ENCODE measurements at regions not wholly inside any gene's neighbourhood (a gene's known extent, or its start where the extent isn't known, plus 50 kb on each side); places are given as distances from the start of the nearest gene placed in this dataset.

DNA sequence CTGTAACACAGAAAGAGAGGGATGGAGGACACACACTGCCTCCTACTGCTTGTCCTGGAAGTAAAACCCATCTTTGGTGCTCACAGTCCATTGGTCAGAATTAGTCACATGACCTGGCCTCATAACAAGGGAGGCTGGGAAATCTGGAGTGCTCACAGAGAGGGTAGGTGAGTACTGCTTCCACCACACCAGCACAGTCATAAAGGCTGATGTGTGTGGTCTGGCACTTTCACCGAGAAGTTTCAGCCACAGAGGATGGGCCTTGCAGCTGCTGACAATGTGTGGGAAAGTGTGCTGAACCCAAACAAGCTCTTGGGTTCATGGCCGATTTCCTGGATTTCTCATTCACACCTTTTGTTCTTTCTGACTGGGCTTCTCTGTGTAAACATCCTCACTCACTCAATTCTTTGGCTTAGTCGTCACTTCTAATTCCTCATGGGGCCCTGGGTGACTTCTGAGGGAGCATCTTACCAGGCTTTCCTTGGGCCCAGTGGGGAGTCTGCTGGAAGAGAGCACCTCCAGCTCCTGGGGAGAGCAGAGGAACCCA, 100.7 kb downstream of the ASB7 start:
- DNase-seq (ENCODE audit: low read depth): no peak

DNA sequence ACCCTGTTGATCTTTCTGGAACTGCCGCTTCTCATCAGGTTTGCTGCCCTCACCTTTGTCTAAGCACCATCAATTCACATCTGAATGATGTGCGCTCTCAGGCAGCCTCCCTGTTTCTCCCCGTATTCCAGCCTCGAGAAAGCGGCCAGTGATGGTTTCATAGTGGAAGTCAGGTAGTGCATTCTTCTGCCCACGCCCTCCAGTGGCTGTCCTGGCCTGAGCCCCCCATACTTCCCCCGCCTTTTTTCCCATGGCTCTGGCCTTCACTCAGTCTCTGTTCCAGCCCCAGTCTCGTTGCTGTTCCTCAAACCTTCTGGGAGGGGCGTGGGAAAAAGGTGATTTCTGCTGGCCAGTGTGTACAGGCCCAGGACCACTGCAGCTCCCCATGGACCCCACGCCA, 101.3 kb downstream of the ASB7 start:
- no peak for DNase-seq (ENCODE audit: low read depth)

DNA sequence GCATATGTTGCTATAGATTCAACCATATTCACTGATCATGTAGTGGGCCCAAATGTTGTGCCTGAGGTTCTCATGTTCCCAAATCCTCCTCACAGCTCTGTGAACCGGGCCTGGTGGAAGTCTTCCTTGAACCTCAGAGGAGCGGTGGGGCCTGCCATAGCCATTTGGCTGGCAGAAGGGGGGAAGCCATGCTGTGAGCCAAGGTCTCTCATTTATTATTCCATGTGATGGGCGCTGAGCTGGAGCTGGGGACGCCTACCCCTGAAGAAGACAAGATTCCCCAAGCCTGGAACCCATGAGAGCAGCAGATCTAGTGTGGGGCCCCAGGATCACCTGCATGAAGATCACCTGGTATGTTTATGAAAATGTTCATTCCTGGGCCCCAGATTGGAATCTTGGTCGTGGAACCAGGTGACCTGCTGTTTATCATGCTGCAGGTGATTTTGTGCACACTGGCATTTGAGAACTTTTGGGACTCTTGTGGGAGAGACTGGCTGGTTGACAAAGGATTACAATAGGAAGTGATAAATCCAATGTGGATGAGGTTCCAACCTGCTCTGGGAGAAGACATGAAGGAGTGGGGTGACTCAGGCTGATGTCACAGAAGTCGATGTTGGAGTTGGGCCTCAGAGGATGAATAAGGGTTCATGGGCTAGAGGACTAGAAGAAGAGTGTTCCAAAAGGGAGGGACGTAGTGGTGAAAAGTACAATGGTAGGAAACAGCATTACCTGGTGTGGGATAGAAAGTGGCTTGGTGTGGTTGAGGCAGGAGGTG, 102.1 kb downstream of the ASB7 start:
- DNase-seq (ENCODE audit: low read depth): peak; percentile 89

DNA sequence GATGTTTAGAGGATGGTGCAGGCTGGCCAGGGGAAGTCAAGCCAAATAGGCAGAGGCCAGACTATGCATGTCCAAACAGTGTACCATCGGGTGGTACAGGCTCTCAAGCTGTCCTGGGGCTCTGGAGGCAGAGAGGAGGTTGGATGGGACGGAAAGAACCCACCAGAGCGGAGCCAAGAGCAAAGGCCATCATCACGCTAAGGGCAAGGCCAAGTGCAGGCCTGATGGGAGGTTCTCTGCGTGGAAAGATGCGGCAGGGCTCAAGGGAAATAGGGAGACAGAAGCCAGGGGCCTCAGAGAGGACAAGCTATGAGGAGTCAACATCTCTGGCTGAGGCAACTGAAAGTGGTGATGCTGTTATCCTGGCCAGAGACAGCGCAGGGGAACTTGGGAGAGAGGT, 102.7 kb downstream of the ASB7 start:
- no peak for DNase-seq (ENCODE audit: low read depth)

DNA sequence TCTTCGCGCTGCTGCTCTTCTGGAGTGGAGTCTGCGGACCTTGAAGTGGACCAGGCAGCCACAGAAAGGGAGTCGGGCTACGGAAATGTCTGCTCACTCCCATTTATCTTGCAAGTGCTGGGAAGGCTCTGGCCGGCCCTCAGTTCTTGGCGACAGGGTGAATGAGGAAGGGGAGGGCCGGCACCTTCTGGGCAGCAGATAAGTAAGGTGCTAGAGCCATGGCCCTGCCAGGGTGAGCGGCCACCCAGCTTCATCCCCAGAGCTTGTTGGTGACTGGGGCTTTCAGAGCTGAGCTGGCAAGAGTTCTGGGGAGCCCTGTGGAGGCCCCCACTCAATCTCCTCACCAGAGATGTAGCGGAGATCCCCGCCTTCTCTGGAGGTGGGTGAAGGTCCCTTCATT, 103.5 kb downstream of the ASB7 start:
- no peak for DNase-seq (ENCODE audit: low read depth)

DNA sequence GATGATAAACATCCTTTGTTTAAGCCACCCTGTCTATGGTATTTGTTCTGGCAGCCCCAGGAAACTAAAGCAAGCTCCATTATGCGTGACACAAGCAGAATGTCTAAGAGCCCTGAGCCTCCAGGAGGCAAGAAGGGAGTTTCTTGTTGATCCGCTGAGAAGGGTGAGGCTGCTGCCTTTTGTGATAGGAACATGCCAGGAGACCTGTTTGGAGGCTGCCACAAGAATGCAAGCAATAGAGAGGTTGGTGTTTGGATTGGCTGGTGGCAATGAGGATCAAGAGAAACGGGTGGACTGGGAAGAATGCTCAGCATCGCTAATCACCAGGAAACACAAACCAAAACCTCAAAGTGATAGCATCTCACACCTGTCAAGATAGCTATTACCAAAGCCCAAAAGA, 104.8 kb downstream of the ASB7 start:
- DNase-seq (ENCODE audit: low read depth): no peak

DNA sequence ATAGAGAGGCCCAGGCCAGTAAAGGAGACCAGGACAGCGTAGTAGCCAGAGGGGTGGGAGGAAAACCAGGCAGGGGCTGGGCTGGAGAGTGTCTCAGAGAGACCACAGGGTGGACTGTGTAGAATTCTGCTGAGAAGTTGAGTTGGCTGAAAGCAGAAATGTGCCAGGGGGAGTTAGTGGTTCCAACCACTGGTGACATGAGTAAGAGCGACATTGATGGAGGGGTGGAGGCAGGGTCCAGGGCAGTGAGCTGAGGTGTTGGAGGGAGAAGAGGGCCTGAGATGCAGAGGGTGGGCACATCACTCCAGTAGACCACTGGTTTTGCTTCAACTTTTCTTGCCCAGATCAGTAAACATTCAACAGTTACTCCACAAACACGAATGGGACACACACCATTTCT, 106.5 kb downstream of the ASB7 start:
- DNase-seq (ENCODE audit: low read depth): no peak

DNA sequence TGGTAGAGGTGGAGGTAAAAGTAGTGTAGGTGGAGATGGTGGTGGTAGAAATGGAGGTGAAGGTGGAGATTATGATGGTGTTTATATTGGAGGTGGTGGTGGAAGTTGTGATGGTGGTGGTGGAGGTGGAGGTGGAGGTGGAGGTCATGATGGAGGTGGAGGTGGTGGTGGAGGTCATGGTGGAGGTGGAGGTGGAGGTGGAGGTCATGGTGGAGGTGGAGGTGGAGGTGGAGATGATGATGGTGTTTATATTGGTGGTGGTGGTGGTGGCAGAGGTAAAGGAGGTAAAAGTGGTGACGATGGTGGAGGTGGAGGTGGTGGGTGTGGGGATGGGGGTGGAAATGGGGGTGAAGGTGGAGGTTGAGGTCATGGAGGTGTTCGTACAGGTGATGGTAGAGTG, 107.8 kb downstream of the ASB7 start:
- no peak for DNase-seq (ENCODE audit: low read depth)

DNA sequence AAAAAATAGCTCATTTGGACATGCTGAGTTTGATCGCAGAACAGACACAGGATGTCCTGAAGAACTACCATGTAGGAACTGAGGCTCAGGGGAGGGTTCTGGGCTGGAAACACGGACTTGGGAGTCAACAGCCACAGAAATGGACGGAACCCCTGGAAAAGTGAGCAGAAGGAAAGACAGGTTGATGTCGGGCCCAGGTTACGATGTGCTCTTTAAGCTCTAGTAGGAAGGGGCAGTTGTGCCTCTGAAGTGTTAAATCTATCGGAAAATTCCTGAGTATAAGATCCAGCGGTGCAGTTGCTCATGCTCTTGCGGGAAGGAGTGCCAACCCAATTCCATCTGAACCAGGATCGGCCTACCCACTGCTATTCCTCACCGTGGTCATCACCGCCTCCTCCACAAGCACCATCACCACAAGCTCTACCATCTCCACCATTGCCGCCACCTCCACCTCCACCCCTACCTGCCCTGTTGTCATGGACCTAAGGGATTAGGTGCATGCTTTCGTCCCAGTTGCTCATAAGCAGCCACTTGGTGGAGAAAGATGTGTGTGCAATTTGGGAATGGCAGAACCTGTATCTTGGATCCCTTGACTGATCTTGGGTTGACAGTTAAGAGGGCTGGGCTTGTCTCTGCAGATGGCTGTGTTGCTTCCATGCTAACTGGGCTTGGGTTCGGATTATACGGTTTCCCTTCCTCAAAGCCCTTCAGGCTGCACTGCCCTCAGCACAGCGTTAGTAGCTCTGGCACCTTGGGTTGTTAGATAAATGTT, 108.5 kb downstream of the ASB7 start:
- DNase-seq (ENCODE audit: low read depth): no peak

DNA sequence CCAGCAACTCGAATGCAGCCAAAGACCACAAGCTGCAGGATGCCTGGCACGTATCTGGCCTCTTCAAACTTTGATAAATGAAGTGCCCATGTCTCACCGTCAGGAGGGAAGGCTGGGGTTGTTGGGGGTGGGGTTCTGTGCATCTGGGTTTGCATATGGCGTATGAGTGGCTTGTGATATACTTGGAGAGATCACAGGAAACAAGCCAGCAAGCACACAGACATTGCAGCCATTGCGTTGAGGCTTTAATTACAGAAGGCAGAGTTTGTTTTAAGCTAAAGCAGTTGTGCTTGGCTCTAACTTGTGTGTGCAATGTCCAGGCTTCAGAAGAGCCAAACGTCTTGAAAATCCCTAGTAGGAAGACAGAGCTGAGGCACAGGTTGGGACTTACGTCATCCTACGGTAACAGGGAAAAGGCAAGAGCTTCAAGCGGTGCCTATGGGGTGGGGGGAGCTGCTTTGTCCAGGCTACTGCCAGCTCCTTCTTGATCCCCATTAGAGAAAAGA, 109.2 kb downstream of the ASB7 start:
- DNase-seq (ENCODE audit: low read depth): no peak

DNA sequence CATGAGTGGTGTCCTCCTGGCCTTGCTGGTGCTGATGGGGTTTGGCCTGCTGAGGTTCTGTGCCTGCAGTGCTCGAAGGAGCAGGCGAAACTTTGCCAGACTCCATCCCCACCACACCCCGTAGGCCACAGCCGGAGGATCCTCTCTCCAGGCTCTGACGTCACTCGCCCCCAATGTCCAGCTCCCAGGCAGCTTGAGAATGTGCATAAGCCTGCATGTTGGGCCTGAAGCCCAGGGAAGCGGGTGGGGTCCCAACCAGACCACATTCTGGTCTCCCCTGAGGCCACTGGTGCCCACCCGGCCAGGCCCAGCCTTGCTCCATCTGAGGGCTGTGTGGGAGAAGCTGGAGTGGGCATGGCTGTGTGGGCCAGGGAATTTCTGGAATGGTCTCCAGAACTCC, 109.8 kb downstream of the ASB7 start:
- DNase-seq (ENCODE audit: low read depth): no peak

DNA sequence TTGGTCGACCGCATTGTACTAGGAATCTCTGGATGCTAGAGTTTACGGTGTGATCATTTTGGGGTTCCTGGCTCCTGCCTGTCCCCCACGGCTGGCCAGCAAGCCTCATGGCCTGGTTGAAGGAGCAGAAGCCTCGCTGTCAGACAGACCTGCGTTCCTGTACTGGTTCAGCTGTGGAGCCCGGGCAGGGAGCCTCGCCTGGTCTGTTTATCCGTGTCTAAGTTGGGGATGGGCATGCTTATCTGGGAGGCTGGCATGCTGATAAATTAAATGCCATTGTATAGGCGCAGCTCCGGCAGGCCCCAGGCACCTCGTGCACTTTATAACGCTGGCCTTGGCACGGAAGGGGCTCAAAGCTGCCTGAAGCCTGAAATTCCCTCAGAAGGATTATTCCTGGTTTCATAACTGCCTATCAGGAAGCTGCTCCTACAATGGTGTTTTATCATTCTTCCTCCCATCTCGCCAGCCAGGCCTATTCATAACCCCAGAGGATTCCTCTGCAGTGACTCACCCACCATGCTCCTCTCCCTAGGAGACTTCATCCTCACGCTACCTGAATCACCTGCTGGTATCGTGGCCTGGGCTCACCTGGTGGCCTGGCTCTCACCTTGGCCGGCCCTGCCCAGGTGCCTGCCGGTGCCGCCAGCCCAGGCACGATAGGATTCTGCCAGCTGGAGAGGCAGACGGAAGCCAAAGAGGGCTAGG, 110.9 kb downstream of the ASB7 start:
- DNase-seq (ENCODE audit: low read depth): no peak

DNA sequence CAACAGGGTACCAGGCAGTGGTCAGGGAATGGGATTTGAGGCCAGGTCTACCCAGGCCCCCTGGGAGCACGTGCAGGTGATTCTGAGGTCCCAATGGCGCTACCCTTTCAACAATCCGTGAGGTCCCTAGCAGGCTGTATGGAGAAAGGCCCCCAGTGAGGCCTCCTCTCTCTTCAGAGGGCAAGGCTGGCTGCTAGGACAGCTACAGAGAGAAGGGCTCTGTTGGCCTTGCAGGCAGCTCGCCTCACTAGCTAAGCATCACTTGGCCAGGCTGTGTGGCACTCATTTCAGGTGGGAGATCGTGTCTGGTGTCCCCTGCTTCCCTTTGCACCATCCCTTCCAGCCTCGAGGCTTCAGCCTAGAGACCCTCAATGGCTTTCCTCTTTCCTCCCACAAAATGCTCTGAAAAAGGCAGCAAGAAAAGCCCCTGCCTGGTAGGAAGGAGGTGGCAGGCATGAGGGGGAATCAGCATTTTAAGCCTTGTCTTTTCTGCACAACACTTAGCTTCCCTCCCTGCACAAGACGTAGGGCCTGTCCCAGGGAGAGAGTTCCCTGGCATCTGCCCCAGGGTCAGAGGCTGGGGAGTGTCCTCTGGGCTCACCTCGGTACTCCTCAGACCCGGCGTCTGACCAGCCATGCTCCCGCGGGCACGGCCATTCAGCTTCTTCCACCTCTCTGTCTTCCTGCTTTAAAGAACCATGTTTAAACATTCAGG, 111.8 kb downstream of the ASB7 start:
- no peak for DNase-seq (ENCODE audit: low read depth)

DNA sequence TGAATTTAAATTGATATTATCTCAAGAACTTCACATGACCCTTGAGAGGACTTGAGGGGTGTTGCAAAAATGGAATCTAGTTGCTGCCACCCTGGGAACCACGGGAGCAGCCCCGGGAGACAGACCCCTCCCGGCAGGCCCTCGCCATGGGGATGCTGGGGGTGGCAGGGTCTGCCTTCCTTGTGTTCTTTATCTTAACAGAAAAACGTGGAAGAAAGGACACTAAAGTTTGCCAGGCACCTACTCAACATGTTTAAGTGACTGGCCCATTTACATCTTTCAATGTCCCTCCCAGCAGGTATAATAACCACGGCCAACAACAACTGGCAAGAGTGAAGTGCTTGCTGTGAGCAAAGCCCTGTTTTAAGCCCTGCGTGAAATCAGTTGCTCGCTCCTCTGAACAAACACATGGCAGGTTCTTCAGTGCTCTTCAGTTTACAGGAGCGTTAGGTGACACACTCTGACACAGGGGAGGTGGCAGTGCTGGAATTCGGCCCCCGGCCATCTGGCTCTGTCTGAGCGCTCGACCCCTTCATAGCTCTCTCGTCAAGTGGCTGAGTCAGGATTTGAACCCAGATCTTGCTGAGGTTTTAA, 112.5 kb downstream of the ASB7 start:
- no peak for DNase-seq (ENCODE audit: low read depth)

DNA sequence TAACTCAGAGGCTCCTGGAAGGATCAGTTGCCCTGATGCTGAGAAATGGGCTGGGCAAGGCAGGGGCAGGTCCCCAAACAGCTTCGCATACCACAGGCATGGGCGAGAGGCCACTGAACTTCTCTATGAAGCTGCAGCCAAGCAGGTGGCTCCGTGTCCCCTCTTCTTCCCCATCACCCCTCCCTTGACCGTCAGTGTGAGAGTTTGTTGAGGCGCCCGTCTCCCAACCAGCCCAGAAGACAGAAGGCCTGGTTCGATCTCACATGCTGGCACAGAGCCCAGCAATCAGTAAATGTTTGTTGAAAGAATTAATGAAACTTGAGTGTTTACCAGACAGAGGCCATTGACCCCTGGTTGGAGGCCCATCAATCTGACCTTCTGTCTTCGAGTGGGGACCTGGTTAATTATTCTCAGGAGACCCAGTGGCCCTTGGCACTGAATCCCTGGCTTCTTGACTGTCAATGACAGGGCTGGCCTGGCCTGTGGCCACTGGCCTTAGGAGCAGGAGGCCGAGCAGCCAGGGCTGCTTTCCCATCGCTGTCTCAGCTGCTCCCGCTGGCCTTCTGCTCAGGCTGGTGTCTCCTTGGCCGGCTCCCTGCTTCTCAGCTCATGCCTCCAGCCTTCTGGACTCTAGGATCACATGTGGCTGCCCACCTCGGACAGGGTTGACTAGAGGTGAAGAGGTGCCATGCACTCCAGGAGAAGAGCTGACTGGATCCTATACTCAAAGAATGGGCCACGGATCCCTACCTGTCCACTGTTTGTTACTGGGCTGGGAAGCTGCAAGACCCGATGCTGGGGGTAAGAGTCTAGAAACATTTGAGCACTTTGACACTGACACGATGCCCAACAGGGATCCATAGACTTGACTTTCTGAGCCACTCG, 113.4 kb downstream of the ASB7 start:
- DNase-seq (ENCODE audit: low read depth): no peak

DNA sequence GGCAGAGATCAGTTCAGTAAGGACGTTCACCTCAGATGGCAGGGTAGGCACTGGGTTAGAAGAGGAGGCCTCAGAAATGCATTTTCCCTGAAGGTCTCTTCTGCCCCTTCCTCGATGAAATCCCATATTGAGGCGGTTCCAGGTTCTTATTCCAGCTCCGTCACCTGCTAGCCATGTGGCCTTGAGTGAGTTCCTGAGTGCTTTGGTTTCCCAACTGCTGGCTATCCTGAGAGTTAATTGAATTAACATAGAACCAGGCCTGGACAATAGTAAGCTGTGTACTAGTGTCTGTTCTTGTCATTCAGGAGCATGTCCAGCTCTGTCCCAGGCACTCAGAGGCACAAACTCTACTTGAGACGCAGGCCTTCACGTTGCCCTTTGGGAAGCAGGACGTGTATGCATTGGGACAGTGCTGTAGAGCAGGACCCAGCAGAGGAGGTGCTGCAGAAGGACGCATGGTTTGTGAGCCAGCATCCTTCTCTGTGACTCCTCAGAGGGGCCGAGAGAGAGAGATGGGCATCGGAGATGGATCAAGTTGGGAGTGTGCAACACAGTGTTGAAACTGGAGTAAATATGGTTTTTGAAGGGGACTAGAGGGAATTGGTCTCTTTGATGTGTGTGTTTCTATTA, 114.2 kb downstream of the ASB7 start:
- DNase-seq (ENCODE audit: low read depth): no peak

DNA sequence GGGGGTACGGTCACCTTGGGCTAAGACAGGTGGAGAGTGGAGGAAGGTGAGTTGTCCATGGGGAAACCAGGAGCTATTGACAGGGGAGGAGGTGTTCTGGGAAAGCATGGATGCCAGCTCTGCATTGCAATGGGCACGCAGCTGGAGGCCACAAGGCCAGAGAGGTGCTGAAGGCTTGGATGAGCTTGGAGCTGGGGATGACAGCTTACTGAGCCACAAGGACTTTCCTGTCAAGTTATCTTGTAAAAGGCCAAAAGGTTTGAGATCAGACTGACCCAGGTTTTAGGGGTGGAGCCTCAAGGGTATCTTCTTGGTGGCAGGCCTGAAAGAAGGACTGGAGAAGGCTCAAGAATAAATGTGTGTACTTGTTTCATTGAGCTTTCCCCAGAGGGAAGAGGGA, 115.2 kb downstream of the ASB7 start:
- DNase-seq (ENCODE audit: low read depth): no peak

DNA sequence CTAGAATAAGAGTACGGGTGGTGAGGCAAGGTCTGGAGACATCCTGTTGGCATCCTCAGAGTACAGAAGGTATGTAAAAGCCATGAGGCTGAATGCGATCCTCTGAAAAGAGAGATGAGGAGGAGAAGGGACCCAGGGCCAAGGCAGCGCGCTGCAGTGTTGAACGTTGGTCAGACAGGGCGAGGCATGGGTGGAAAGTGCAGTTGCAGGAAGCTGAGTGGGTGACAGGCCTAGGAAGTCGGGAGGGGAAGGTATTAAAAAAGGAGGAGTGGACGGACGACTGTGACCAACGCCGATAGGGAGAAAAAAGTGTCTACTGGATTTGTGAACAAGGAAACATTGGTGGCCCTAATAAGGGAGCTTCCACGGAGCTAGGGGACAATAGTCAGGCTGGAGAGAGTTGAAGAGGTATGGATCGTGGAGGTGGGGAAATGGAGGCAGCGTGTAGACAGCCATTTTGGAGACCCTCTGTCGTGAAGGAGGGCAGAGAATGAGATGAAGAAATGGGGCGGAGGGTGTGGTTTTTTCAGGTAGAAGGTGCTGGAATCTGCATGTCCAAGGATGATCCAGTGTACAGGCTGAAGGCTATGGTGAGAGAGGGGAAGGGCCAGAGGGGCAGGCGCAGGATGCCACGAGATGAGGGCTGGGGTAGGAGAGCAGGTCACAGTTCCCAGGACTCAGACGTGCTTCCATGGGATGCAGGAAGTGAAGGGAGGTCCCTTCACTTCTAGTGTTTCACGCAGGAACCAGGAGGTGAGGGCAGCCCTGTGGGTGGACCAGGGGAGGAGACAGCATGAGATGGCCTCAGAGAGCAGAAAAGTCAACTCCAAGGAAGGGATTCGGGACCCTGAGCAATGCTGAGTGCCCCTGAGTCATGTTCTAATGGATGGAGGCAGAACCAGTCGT, 115.9 kb downstream of the ASB7 start:
- no peak for DNase-seq (ENCODE audit: low read depth)

DNA sequence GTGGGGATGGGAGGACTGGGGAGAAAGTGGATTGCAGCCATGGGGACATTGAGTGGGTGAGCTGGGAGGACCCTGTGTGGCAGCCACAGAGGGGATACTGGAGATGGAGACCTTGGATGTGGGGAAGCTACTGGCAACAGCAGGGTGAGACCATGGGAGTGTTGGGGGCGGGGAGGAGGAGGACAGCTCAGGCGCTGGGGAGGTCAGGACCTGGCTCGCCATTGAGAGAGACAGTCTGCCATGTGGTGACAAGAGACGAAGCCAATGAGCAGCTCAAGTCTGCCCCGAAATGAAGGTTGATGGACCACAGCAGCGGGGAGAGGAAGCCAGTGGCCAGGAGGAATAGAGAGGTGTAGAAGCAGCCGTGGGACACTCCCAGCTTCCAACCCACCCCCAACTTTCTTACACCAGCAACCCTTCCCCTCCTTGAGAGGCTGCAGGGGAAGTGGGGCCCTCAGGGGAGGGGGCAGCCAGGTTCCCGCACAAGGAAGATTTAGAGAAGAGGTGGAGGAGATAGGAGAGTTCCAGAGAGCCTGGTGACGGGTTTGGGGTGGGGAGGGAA, 118.1 kb downstream of the ASB7 start:
- DNase-seq (ENCODE audit: low read depth): no peak

All from stromal cell of bone marrow (primary cell).